GM12873 (cell line): ENCODE measurements at regions not wholly inside any gene's neighbourhood (a gene's known extent, or its start where the extent isn't known, plus 50 kb on each side); places are given as distances from the start of the nearest gene placed in this dataset.

Experiments used
- CTCF ChIP-seq: IDR thresholded peaks from 2 replicates; pipeline ENCODE4 v1.5.1; 2012; ENCODE audit warnings: low read depth, mild to moderate bottlenecking, moderate library complexity, low read length, control low read depth; ENCODE audit not compliant: insufficient read depth; ENCODE audit errors: missing control alignments

GRCh38 chr5:40273936-40274335 lies 405.8 kb upstream of the PTGER4 start:
- no peak for TF ChIP-seq CTCF

GRCh38 chr5:40271476-40271875 lies 408.2 kb upstream of the PTGER4 start:
- TF ChIP-seq CTCF, result no peak

- no peak for TF ChIP-seq CTCF
These were observed 409.4 kb upstream of the PTGER4 start for GRCh38 chr5:40270274-40270845.

- TF ChIP-seq CTCF, result no peak
These were observed 411.6 kb upstream of the PTGER4 start for GRCh38 chr5:40268088-40268487.

GRCh38 chr5:40266952-40267351 lies 412.8 kb upstream of the PTGER4 start:
- no peak for TF ChIP-seq CTCF

- no peak for TF ChIP-seq CTCF
These were observed 417.7 kb upstream of the PTGER4 start for GRCh38 chr5:40261984-40262383.

GRCh38 chr5:40260361-40260760 lies 419.4 kb upstream of the PTGER4 start:
- TF ChIP-seq CTCF, result no peak
